NB4 (cell line): ENCODE measurements at regions not wholly inside any gene's neighbourhood (a gene's known extent, or its start where the extent isn't known, plus 50 kb on each side); places are given as distances from the start of the nearest gene placed in this dataset.
"Not testable (repeated sequence)": the region's sequence is repeated elsewhere in the genome, so short reads cannot be mapped to it uniquely, and the experiment has no call there.

ENCODE experiments used
- DNase-seq: peaks from one replicate; pipeline ENCODE4 v3.0.0; 2010; ENCODE audit warnings: low read depth
- H3K4me3 ChIP-seq: one replicate; pipeline ENCODE4 v1.5.1; 2011; ENCODE audit warnings: mild to moderate bottlenecking, low read depth, low read length, moderate library complexity
- CTCF ChIP-seq: IDR thresholded peaks from one replicate; pipeline ENCODE4 v1.5.1; 2012; ENCODE audit warnings: low read depth, low read length
- MAX ChIP-seq: IDR thresholded peaks from 2 replicates; pipeline ENCODE4 v1.6.1; 2011; ENCODE audit warnings: low read depth, low read length
- MYC ChIP-seq: IDR thresholded peaks from 2 replicates; pipeline ENCODE4 v1.6.1; 2011; ENCODE audit warnings: low read depth, low read length
- POLR2A ChIP-seq: IDR thresholded peaks from 2 replicates; pipeline ENCODE4 v1.6.1; 2011; ENCODE audit warnings: mild to moderate bottlenecking; ENCODE audit not compliant: insufficient read length; ENCODE audit errors: extremely low read depth

GRCh38 chr9:85171163-85171562 is 501.6 kb downstream of the NTRK2 start:
- no peak for DNase-seq
- no peak for TF ChIP-seq MYC
- TF ChIP-seq MAX, result no peak
- TF ChIP-seq CTCF, result no peak
- TF ChIP-seq POLR2A, result no peak
- H3K4me3 ChIP-seq, result no peak overlapping the region

- TF ChIP-seq MYC (no peak), POLR2A (no peak), CTCF (no peak)
- DNase-seq, result no peak
- H3K4me3 ChIP-seq, result no peak overlapping the region
Measured at GRCh38 chr9:85168412-85168811, 498.9 kb downstream of the NTRK2 start.

- no peak for TF ChIP-seq POLR2A
- TF ChIP-seq MAX, result no peak
- no peak for TF ChIP-seq CTCF
- TF ChIP-seq MYC, result no peak
- no peak overlapping the region for H3K4me3 ChIP-seq
- DNase-seq, result no peak
Measured at GRCh38 chr9:85167146-85167545, 497.6 kb downstream of the NTRK2 start.

- no peak for DNase-seq
- TF ChIP-seq POLR2A, result no peak
- TF ChIP-seq MYC, result no peak
- no peak for TF ChIP-seq MAX
- no peak for TF ChIP-seq CTCF
- H3K4me3 ChIP-seq, result no peak overlapping the region
Measured at GRCh38 chr9:85163825-85164224, 494.3 kb downstream of the NTRK2 start.

GRCh38 chr9:85163415-85163814 is 493.9 kb downstream of the NTRK2 start:
- no peak for DNase-seq
- no peak overlapping the region for H3K4me3 ChIP-seq
- TF ChIP-seq POLR2A (no peak), CTCF (no peak), MYC (no peak), MAX (no peak)

- no peak for TF ChIP-seq MYC
- no peak overlapping the region for H3K4me3 ChIP-seq
- DNase-seq, result no peak
Measured at GRCh38 chr9:85162822-85163221, 493.3 kb downstream of the NTRK2 start.

GRCh38 chr9:85160944-85161343 is 491.4 kb downstream of the NTRK2 start:
- DNase-seq, H3K4me3 ChIP-seq: not testable (repeated sequence)
